A549 (cell line): ENCODE measurements at regions not wholly inside any gene's neighbourhood (a gene's known extent, or its start where the extent isn't known, plus 50 kb on each side); places are given as distances from the start of the nearest gene placed in this dataset.

Experiments used
- ATAC-seq, 2 experiments: fragments of 200-7000 bp in 1 of 2; fragments of >200 bp in 1 of 2; cut with Nextera tagmentation in 1 of 2; cut with Tn5 transposase in 1 of 2; 3 replicates each; pipeline versions ENCODE4 v1.8.0 to v1.9.1; 2018 to 2020; ENCODE audit warnings: mild to moderate bottlenecking in 1 of 2, moderate library complexity in 1 of 2
- CTCF ChIA-PET: fragments of 300-600 bp; sonication (Branson Sonifier 250); formaldehyde crosslinking; extraction: SDS; loops from one replicate; lab custom pipeline; 2021; ENCODE audit warnings: antibody characterized with exemption, inconsistent platforms; lab: Yijun Ruan, JAX
- POLR2A ChIA-PET: fragments of 350-600 bp; formaldehyde crosslinking; extraction: SDS; loops from one replicate; lab custom pipeline; 2021; ENCODE audit warnings: antibody characterized with exemption, inconsistent platforms; lab: Yijun Ruan, JAX
- DNase-seq, 2 experiments: peaks; one replicate each; pipeline versions ENCODE4 v3.0.0 to v3.0.0-alpha.2; 2011 to 2016; ENCODE audit warnings: low read depth in 1 of 2, low spot score in 1 of 2
- FAIRE-seq: peaks from 2 replicates; lab custom pipeline; 2011; peaks lifted over from hg19 to GRCh38; lab: Jason Lieb, UNC
- H3K27ac ChIP-seq, 2 experiments: fragments of >200 bp; sonication (Bioruptor Twin); formaldehyde crosslinking; 3 replicates each; pipeline ENCODE4 v1.5.1; 2016 to 2017
- H3K4me1 ChIP-seq: fragments of >200 bp; sonication (Bioruptor Twin); formaldehyde crosslinking; 3 replicates; pipeline ENCODE4 v1.6.1; 2016
- H3K4me2 ChIP-seq: fragments of >200 bp; sonication (Bioruptor Twin); formaldehyde crosslinking; 3 replicates; pipeline ENCODE4 v1.6.1; 2016
- H3K4me3 ChIP-seq: fragments of >200 bp; sonication (Bioruptor Twin); formaldehyde crosslinking; 3 replicates; pipeline ENCODE4 v1.5.1; 2016
- H3K9me3 ChIP-seq: fragments of >200 bp; sonication (Bioruptor Twin); formaldehyde crosslinking; 3 replicates; pipeline ENCODE4 v1.6.1; 2016
- BCL3 ChIP-seq: fragments of >200 bp; sonication (Bioruptor Twin); formaldehyde crosslinking; IDR thresholded peaks from 3 replicates; pipeline ENCODE4 v1.6.1; 2016
- CBX2 ChIP-seq: fragments of 200-600 bp; sonication (generic); IDR thresholded peaks from 2 replicates; pipeline ENCODE4 v1.6.1; 2016; ENCODE audit warnings: low read depth, mild to moderate bottlenecking, borderline replicate concordance
- EHMT2 ChIP-seq: fragments of 200-600 bp; sonication (generic); IDR thresholded peaks from 2 replicates; pipeline ENCODE4 v1.6.1; 2016; ENCODE audit warnings: antibody characterized with exemption, low read depth, mild to moderate bottlenecking, moderate library complexity
- ELK1 ChIP-seq: fragments of 150-350 bp; IDR thresholded peaks from 2 replicates; pipeline ENCODE4 v1.6.1; 2014; ENCODE audit warnings: low read depth, mild to moderate bottlenecking, low read length
- ESRRA ChIP-seq: fragments of 150-350 bp; IDR thresholded peaks from 2 replicates; pipeline ENCODE4 v1.6.1; 2014; ENCODE audit warnings: mild to moderate bottlenecking, low read length, borderline replicate concordance
- FOSL2 ChIP-seq, 2 experiments: fragments of 450-650 bp in 1 of 2; fragments of >200 bp in 1 of 2; sonication (Bioruptor Twin) in 1 of 2; formaldehyde crosslinking; IDR thresholded peaks; 2 replicates each; pipeline versions ENCODE4 v1.5.0 to v1.6.1; 2016 to 2020; ENCODE audit warnings: mild to moderate bottlenecking in 1 of 2, moderate library complexity in 1 of 2
- HEYL ChIP-seq: fragments of 250-450 bp; sonication (Bioruptor Pico); IDR thresholded peaks from 2 replicates; pipeline ENCODE4 v1.8.0; 2021; ENCODE audit warnings: mild to moderate bottlenecking, moderate library complexity
- HOXB13 ChIP-seq: fragments of 250-450 bp; sonication (Bioruptor Pico); IDR thresholded peaks from 2 replicates; pipeline ENCODE4 v1.5.0; 2020; ENCODE audit warnings: low read depth, mild to moderate bottlenecking, moderate library complexity
- HOXB5 ChIP-seq: fragments of 250-450 bp; sonication (Bioruptor Pico); IDR thresholded peaks from 2 replicates; pipeline ENCODE4 v1.5.0; 2020; ENCODE audit warnings: mild to moderate bottlenecking, moderate library complexity
- KDM5A ChIP-seq: fragments of 200-600 bp; sonication (generic); IDR thresholded peaks from 2 replicates; pipeline ENCODE4 v1.6.1; 2016; ENCODE audit warnings: antibody characterized with exemption, mild to moderate bottlenecking
- PBX3 ChIP-seq: IDR thresholded peaks from 2 replicates; pipeline ENCODE4 v1.6.1; 2012
- RARB ChIP-seq: fragments of 250-450 bp; sonication (Bioruptor Pico); IDR thresholded peaks from 2 replicates; pipeline ENCODE4 v1.8.0; 2021; ENCODE audit warnings: mild to moderate bottlenecking, moderate library complexity
- REST ChIP-seq: fragments of 200-600 bp; sonication (generic); IDR thresholded peaks from 2 replicates; pipeline ENCODE4 v1.6.1; 2016; ENCODE audit warnings: antibody characterized with exemption, mild to moderate bottlenecking, moderate library complexity
- ZC3H11A ChIP-seq: fragments of 450-650 bp; IDR thresholded peaks from 2 replicates; pipeline ENCODE4 v1.6.1; 2014; ENCODE audit warnings: antibody characterized with exemption, mild to moderate bottlenecking
- WGBS: methylation state at CpG from one replicate; pipeline ENCODE4 v1.1.6; 2017; ENCODE audit errors: missing lambda C conversion rate; 5-methylcytosine and 5-hydroxymethylcytosine counted together
- TF ChIP-seq, protein P1 (sequence below): fragments of 450-650 bp; IDR thresholded peaks from 2 replicates; pipeline ENCODE4 v1.6.1; 2014; ENCODE audit warnings: antibody characterized with exemption
- TF ChIP-seq, protein P2 (sequence below): fragments of 250-450 bp; sonication (Bioruptor Pico); IDR thresholded peaks from 2 replicates; pipeline ENCODE4 v1.5.0; 2021; ENCODE audit warnings: mild to moderate bottlenecking, moderate library complexity, borderline replicate concordance
- TF ChIP-seq, protein P3 (sequence below): IDR thresholded peaks from 2 replicates; pipeline ENCODE4 v1.6.1; 2012; ENCODE audit warnings: low read depth, borderline replicate concordance

- POLR2A ChIA-PET: no interaction called here
- peaks cover 31% of the 10 kb centered on the region for H3K4me1 ChIP-seq
- 65% methylated on average over 3 of the region's 3 CpGs for WGBS
- CTCF ChIA-PET: no interaction called here
- no peak overlapping the region for H3K4me2 ChIP-seq
- ATAC-seq (no peak), DNase-seq (no peak), FAIRE-seq (no peak)
- no peaks in the 10 kb centered on the region for H3K9me3 ChIP-seq
- no peak overlapping the region for H3K27ac ChIP-seq
- TF ChIP-seq, protein P1, sequence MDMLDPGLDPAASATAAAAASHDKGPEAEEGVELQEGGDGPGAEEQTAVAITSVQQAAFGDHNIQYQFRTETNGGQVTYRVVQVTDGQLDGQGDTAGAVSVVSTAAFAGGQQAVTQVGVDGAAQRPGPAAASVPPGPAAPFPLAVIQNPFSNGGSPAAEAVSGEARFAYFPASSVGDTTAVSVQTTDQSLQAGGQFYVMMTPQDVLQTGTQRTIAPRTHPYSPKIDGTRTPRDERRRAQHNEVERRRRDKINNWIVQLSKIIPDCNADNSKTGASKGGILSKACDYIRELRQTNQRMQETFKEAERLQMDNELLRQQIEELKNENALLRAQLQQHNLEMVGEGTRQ: no peak
- TF ChIP-seq HOXB13 (CRISPR knock-in tag): no peak
- TF ChIP-seq, all 56 proteins: peak for 0
- no peak overlapping the region for H3K4me3 ChIP-seq
These were observed 383.8 kb upstream of the CITED2 start for GRCh38 chr6:139758209-139758611.

DNA sequence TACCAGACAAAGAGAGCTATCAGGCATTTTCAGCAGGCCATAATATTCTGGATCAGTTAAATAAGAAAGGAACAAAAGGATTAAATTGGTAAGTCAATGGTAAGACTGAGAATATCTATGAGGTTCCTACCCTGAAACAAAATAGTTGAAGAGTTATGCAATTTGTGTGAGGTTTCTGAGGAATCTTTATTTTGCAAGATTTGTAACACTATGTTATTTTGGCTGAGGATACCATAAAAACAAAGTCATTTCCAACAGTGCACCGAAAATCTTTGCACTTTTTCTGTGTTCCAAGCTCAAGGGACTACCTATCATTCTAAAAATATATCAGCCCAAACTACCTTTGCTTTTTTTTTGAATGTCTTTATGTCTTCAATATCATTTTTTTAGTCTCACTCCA is 383.3 kb upstream of the CITED2 start:
- no peak overlapping the region for H3K4me2 ChIP-seq
- DNase-seq (no peak), ATAC-seq (no peak)
- 60% methylated on average over 1 of the region's 1 CpG for WGBS
- H3K4me1 ChIP-seq: peaks cover 35% of the 10 kb centered on the region
- H3K4me3 ChIP-seq: no peak overlapping the region
- no peaks in the 10 kb centered on the region for H3K9me3 ChIP-seq
- CTCF ChIA-PET: no interaction called here
- POLR2A ChIA-PET: no interaction called here
- no peak overlapping the region for H3K27ac ChIP-seq
- TF ChIP-seq HOXB5 (CRISPR knock-in tag) (no peak), ESRRA (no peak), KDM5A (no peak), HEYL (CRISPR knock-in tag) (no peak), PBX3 (no peak), CBX2 (no peak), ZC3H11A (no peak), REST (no peak), ELK1 (no peak), RARB (CRISPR knock-in tag) (no peak), EHMT2 (no peak), FOSL2 (IDR thresholded peaks at IDR 0.05) (no peak), FOSL2 (CRISPR knock-in tag; IDR thresholded peaks at IDR 0.05) (no peak), BCL3 (no peak)
- TF ChIP-seq, protein P2, sequence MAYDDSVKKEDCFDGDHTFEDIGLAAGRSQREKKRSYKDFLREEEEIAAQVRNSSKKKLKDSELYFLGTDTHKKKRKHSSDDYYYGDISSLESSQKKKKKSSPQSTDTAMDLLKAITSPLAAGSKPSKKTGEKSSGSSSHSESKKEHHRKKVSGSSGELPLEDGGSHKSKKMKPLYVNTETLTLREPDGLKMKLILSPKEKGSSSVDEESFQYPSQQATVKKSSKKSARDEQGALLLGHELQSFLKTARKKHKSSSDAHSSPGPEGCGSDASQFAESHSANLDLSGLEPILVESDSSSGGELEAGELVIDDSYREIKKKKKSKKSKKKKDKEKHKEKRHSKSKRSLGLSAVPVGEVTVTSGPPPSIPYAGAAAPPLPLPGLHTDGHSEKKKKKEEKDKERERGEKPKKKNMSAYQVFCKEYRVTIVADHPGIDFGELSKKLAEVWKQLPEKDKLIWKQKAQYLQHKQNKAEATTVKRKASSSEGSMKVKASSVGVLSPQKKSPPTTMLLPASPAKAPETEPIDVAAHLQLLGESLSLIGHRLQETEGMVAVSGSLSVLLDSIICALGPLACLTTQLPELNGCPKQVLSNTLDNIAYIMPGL: no peak
- TF ChIP-seq, protein P3, sequence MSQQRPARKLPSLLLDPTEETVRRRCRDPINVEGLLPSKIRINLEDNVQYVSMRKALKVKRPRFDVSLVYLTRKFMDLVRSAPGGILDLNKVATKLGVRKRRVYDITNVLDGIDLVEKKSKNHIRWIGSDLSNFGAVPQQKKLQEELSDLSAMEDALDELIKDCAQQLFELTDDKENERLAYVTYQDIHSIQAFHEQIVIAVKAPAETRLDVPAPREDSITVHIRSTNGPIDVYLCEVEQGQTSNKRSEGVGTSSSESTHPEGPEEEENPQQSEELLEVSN: no peak
- TF ChIP-seq, all 56 proteins: peak for 0
- FAIRE-seq: no peak
